HCT116 (cell line): ENCODE measurements at regions not wholly inside any gene's neighbourhood (a gene's known extent, or its start where the extent isn't known, plus 50 kb on each side); places are given as distances from the start of the nearest gene placed in this dataset.

Experiments
- ATAC-seq: fragments of 200-7000 bp; cut with Tn5 transposase; 2 replicates; pipeline ENCODE4 v1.9.1; 2020; ENCODE audit warnings: mild to moderate bottlenecking, moderate library complexity
- BruUV-seq: library from RNA; stranded (reverse); fragments of 400-500 nt; replicated peaks from 2 replicates; lab custom pipeline; 2021; lab: Mats Ljungman, UMichigan
- CTCF ChIA-PET: fragments of 300-600 bp; sonication (Branson Sonifier 250); formaldehyde crosslinking; loops from one replicate; lab custom pipeline; 2021; ENCODE audit warnings: antibody characterized with exemption; lab: Charles Lee
- POLR2A ChIA-PET: fragments of 300-600, 350-600 bp; sonication (Branson Sonifier 250); formaldehyde crosslinking; loops from one replicate; lab custom pipeline; 2021; ENCODE audit warnings: antibody characterized with exemption; lab: Charles Lee
- RAD21 ChIA-PET, 2 experiments: fragments of 300-600 bp; sonication (Branson Sonifier 250); formaldehyde crosslinking; loops; one replicate each; lab custom pipeline; 2023; ENCODE audit warnings: low total read pairs in 2 of 2; ENCODE audit not compliant: uncharacterized antibody in 2 of 2, unreplicated experiment in 2 of 2, low non-redundant PET in 1 of 2; lab: Charles Lee
- DNase-seq: peaks from one replicate; pipeline ENCODE4 v3.0.0-alpha.2; 2010; ENCODE audit warnings: low read depth, low spot score
- H2AFZ ChIP-seq: fragments of 200-600 bp; shearing (Covaris generic), sonication (generic); 2 replicates; pipeline ENCODE4 v1.6.1; 2017; ENCODE audit warnings: low read depth, mixed run types, mixed read lengths, antibody characterized with exemption, low read length; ENCODE audit not compliant: poor library complexity, severe bottlenecking
- H3K27ac ChIP-seq: 2 replicates; pipeline ENCODE4 v1.5.1; 2012; ENCODE audit warnings: low read depth, low read length
- H3K27me3 ChIP-seq: fragments of 200-600 bp; sonication (generic); 2 replicates; pipeline ENCODE4 v1.6.1; 2016; ENCODE audit warnings: mixed run types, low read length, mixed read lengths; ENCODE audit not compliant: insufficient read depth
- H3K36me3 ChIP-seq, 2 experiments: fragments of 200-500 bp in 1 of 2; fragments of 200-600 bp in 1 of 2; sonication (Bioruptor generic) in 1 of 2; sonication (generic) in 1 of 2; 2 replicates each; pipeline versions ENCODE4 v1.5.1 to v1.6.1; 2014 to 2016; ENCODE audit warnings: low read length in 2 of 2, inconsistent platforms in 1 of 2, mixed read lengths in 1 of 2, mixed run types in 1 of 2; ENCODE audit not compliant: insufficient read depth in 2 of 2, control insufficient read depth in 1 of 2
- H3K4me1 ChIP-seq, 2 experiments: fragments of 200-600 bp in 1 of 2; sonication (generic) in 1 of 2; 2 replicates each; pipeline versions ENCODE4 v1.5.1 to v1.6.1; 2012 to 2017; ENCODE audit warnings: low read length in 2 of 2, inconsistent platforms in 1 of 2, mild to moderate bottlenecking in 1 of 2, mixed read lengths in 1 of 2, mixed run types in 1 of 2, moderate library complexity in 1 of 2; ENCODE audit not compliant: insufficient read depth in 2 of 2, control insufficient read depth in 1 of 2
- H3K4me2 ChIP-seq: fragments of 200-600 bp; sonication (generic); 2 replicates; pipeline ENCODE4 v1.6.1; 2017; ENCODE audit warnings: mixed run types, low read length, mixed read lengths
- H3K4me3 ChIP-seq, 2 experiments: fragments of 200-600 bp in 1 of 2; sonication (generic) in 1 of 2; replicated peaks in 1 of 2; 2 replicates each; pipeline ENCODE4 v1.5.1; 2011 to 2016; ENCODE audit warnings: low read length in 2 of 2, control low read depth in 1 of 2, low read depth in 1 of 2, mild to moderate bottlenecking in 1 of 2, mixed read lengths in 1 of 2, mixed run types in 1 of 2
- H3K79me2 ChIP-seq: fragments of 200-600 bp; sonication (generic); 2 replicates; pipeline ENCODE4 v1.6.1; 2017; ENCODE audit warnings: mild to moderate bottlenecking, mixed run types, low read length, moderate library complexity, mixed read lengths; ENCODE audit not compliant: insufficient read depth
- H3K9ac ChIP-seq: fragments of 200-600 bp; sonication (generic); 2 replicates; pipeline ENCODE4 v1.6.1; 2016; ENCODE audit warnings: low read length, mixed read lengths
- H3K9me2 ChIP-seq: fragments of 200-600 bp; sonication (generic), shearing (Covaris generic); 2 replicates; pipeline ENCODE4 v1.6.1; 2017; ENCODE audit warnings: mixed run types, mild to moderate bottlenecking, moderate library complexity; ENCODE audit not compliant: insufficient read depth
- H3K9me3 ChIP-seq, 2 experiments: fragments of 200-500 bp in 1 of 2; fragments of 200-600 bp in 1 of 2; sonication (Bioruptor generic) in 1 of 2; sonication (generic) in 1 of 2; 2 replicates each; pipeline ENCODE4 v1.6.1; 2014 to 2017; ENCODE audit warnings: low read length in 2 of 2, mixed read lengths in 2 of 2, inconsistent platforms in 1 of 2, low read depth in 1 of 2, mild to moderate bottlenecking in 1 of 2, mixed run types in 1 of 2, moderate library complexity in 1 of 2; ENCODE audit not compliant: control insufficient read depth in 1 of 2, insufficient read depth in 1 of 2
- H4K20me1 ChIP-seq: fragments of 200-600 bp; sonication (generic), shearing (Covaris generic); 2 replicates; pipeline ENCODE4 v1.6.1; 2017; ENCODE audit warnings: mixed run types, mild to moderate bottlenecking, moderate library complexity; ENCODE audit not compliant: insufficient read depth
- CBX3 ChIP-seq: IDR thresholded peaks from 2 replicates; pipeline ENCODE4 v1.6.1; 2012; ENCODE audit warnings: low read depth
- CEBPB ChIP-seq: IDR thresholded peaks from 2 replicates; pipeline ENCODE4 v1.6.1; 2012; ENCODE audit warnings: low read depth
- EGR1 ChIP-seq: IDR thresholded peaks from 2 replicates; pipeline ENCODE4 v1.6.1; 2012; ENCODE audit warnings: low read depth
- ELF1 ChIP-seq: IDR thresholded peaks from 2 replicates; pipeline ENCODE4 v1.6.1; 2012; ENCODE audit warnings: low read depth, borderline replicate concordance
- EZH2 ChIP-seq: fragments of 200-600 bp; sonication (generic); IDR thresholded peaks from 2 replicates; pipeline ENCODE4 v1.6.1; 2017; ENCODE audit warnings: antibody characterized with exemption, mixed run types
- JUND ChIP-seq: IDR thresholded peaks from 2 replicates; pipeline ENCODE4 v1.6.1; 2012
- POLR2A ChIP-seq: IDR thresholded peaks from 2 replicates; pipeline ENCODE4 v1.7.0; 2011; ENCODE audit warnings: borderline replicate concordance; ENCODE audit not compliant: insufficient read depth, insufficient read length; ENCODE audit errors: extremely low read depth
- POLR2AphosphoS5 ChIP-seq: IDR thresholded peaks from 2 replicates; pipeline ENCODE4 v1.6.1; 2011; ENCODE audit warnings: mild to moderate bottlenecking, low read depth, low read length, moderate library complexity
- RAD21 ChIP-seq: IDR thresholded peaks from 2 replicates; pipeline ENCODE4 v1.6.1; 2012; ENCODE audit warnings: low read depth, mild to moderate bottlenecking
- SP1 ChIP-seq: IDR thresholded peaks from 2 replicates; pipeline ENCODE4 v1.6.1; 2012; ENCODE audit warnings: low read depth
- SRF ChIP-seq: IDR thresholded peaks from 2 replicates; pipeline ENCODE4 v1.6.1; 2012; ENCODE audit warnings: low read depth
- YY1 ChIP-seq: IDR thresholded peaks from 2 replicates; pipeline ENCODE4 v1.6.1; 2011; ENCODE audit warnings: low read length, low read depth, moderate library complexity, mild to moderate bottlenecking; ENCODE audit not compliant: insufficient replicate concordance; ENCODE audit errors: extremely low read depth
- ZFX ChIP-seq: fragments of 450-650 bp; IDR thresholded peaks from 2 replicates; pipeline ENCODE4 v1.6.1; 2017
- ZNF274 ChIP-seq: fragments of 200-500 bp; sonication (Bioruptor generic); IDR thresholded peaks from 2 replicates; pipeline ENCODE4 v1.6.1; 2014; ENCODE audit warnings: mild to moderate bottlenecking, low read depth, low read length, inconsistent platforms
- intact Hi-C: fragments of 100-400 bp; cut with micrococcal nuclease; formaldehyde crosslinking; loops from 2 replicates; pipeline ENCODE4 v1.10.0; 2022
- TF ChIP-seq, protein P1 (sequence below): IDR thresholded peaks from 2 replicates; pipeline ENCODE4 v1.6.1; 2012
- TF ChIP-seq, protein P2 (sequence below): IDR thresholded peaks from 2 replicates; pipeline ENCODE4 v1.6.1; 2012; ENCODE audit warnings: low read depth
- TF ChIP-seq, protein P3 (sequence below): IDR thresholded peaks from 2 replicates; pipeline ENCODE4 v1.6.1; 2011; ENCODE audit warnings: mild to moderate bottlenecking, low read length, moderate library complexity; ENCODE audit not compliant: insufficient replicate concordance; ENCODE audit errors: extremely low read depth

DNA sequence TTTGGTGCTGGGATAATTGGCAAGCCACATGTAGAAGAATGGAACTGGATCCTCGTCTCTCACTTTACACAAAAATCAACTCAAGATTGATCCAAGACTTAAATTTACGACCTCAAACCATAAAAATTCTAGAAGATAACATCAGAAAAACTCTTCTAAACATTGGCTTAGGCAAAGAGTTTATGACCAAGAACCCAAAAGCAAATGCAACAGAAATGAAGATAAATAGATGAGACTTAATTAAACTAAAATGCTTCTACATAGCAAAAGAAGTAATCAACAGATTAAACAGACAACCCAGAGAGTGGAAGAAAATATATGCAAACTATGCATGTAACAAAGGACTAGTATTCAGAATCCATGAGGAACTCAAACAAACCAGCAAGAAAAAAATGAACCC, 80.1 kb downstream of the CLDN1 start:
- ChIA-PET RAD21 (no interaction called here), POLR2A (no interaction called here), CTCF (no interaction called here)
- no TSS peak for BruUV-seq
- no peaks in the 10 kb centered on the region for H3K36me3 ChIP-seq
- H3K4me1 ChIP-seq: no peaks in the 10 kb centered on the region
- H3K4me3 ChIP-seq: no peak overlapping the region
- H3K9ac ChIP-seq: no peak overlapping the region
- ATAC-seq: no peak
- H3K9me2 ChIP-seq: no peaks in the 10 kb centered on the region
- H3K27ac ChIP-seq: no peak overlapping the region
- no peak for TF ChIP-seq JUND
- TF ChIP-seq ELF1: no peak
- no peak for TF ChIP-seq YY1
- no peak for TF ChIP-seq CBX3
- TF ChIP-seq POLR2AphosphoS5: no peak
- TF ChIP-seq RAD21: no peak
- TF ChIP-seq, protein P1, sequence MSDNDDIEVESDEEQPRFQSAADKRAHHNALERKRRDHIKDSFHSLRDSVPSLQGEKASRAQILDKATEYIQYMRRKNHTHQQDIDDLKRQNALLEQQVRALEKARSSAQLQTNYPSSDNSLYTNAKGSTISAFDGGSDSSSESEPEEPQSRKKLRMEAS: no peak
- TF ChIP-seq, protein P2, sequence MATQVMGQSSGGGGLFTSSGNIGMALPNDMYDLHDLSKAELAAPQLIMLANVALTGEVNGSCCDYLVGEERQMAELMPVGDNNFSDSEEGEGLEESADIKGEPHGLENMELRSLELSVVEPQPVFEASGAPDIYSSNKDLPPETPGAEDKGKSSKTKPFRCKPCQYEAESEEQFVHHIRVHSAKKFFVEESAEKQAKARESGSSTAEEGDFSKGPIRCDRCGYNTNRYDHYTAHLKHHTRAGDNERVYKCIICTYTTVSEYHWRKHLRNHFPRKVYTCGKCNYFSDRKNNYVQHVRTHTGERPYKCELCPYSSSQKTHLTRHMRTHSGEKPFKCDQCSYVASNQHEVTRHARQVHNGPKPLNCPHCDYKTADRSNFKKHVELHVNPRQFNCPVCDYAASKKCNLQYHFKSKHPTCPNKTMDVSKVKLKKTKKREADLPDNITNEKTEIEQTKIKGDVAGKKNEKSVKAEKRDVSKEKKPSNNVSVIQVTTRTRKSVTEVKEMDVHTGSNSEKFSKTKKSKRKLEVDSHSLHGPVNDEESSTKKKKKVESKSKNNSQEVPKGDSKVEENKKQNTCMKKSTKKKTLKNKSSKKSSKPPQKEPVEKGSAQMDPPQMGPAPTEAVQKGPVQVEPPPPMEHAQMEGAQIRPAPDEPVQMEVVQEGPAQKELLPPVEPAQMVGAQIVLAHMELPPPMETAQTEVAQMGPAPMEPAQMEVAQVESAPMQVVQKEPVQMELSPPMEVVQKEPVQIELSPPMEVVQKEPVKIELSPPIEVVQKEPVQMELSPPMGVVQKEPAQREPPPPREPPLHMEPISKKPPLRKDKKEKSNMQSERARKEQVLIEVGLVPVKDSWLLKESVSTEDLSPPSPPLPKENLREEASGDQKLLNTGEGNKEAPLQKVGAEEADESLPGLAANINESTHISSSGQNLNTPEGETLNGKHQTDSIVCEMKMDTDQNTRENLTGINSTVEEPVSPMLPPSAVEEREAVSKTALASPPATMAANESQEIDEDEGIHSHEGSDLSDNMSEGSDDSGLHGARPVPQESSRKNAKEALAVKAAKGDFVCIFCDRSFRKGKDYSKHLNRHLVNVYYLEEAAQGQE: no peak
- no peak for TF ChIP-seq ZFX
- TF ChIP-seq CEBPB: no peak
- TF ChIP-seq SRF: no peak
- TF ChIP-seq EGR1: no peak
- TF ChIP-seq SP1: no peak
- no peak for TF ChIP-seq EZH2
- TF ChIP-seq, protein P3, sequence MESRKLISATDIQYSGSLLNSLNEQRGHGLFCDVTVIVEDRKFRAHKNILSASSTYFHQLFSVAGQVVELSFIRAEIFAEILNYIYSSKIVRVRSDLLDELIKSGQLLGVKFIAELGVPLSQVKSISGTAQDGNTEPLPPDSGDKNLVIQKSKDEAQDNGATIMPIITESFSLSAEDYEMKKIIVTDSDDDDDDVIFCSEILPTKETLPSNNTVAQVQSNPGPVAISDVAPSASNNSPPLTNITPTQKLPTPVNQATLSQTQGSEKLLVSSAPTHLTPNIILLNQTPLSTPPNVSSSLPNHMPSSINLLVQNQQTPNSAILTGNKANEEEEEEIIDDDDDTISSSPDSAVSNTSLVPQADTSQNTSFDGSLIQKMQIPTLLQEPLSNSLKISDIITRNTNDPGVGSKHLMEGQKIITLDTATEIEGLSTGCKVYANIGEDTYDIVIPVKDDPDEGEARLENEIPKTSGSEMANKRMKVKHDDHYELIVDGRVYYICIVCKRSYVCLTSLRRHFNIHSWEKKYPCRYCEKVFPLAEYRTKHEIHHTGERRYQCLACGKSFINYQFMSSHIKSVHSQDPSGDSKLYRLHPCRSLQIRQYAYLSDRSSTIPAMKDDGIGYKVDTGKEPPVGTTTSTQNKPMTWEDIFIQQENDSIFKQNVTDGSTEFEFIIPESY: no peak
- no peak for TF ChIP-seq POLR2A
- TF ChIP-seq ZNF274: no peak
- intact Hi-C loops: no loop called here
- H2AFZ ChIP-seq: no peak overlapping the region
- no peaks in the 10 kb centered on the region for H3K27me3 ChIP-seq
- H4K20me1 ChIP-seq: no peaks in the 10 kb centered on the region
- no peaks in the 10 kb centered on the region for H3K79me2 ChIP-seq
- H3K4me2 ChIP-seq: no peak overlapping the region
- no peak for DNase-seq
- H3K9me3 ChIP-seq: peaks cover 0 to 4% of the 10 kb centered on the region in 2 experiments; a peak in 2 of 4 replicates
